GM19372 (cell line): ENCODE measurements at regions not wholly inside any gene's neighbourhood (a gene's known extent, or its start where the extent isn't known, plus 50 kb on each side); places are given as distances from the start of the nearest gene placed in this dataset.

Experiments
- ATAC-seq: cut with Tn5 transposase; IDR thresholded peaks from one replicate; pipeline ENCODE4 v1.9.1; 2021; ENCODE audit warnings: mild to moderate bottlenecking, low read depth, moderate library complexity; ENCODE audit not compliant: unreplicated experiment

DNA sequence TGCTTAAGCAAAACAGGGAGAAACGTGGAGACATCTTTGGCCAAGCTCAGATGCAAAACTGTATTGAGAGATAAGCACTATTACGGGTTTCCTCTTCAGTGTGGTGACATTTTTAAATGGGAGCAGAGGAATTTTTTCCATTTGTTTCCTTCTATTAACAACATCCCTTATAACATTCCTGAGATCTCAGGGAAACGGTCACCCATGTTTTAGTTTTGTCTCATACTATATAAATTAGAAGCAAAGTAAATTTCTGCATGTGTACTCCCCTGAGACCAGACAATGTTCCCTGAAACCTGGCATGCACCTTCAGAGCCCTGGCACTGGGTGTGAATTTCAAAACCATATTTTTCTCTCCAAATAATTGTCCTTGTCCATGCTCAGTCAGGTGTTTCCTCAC, 57.6 kb upstream of the RNF152 start:
- no peak for ATAC-seq

DNA sequence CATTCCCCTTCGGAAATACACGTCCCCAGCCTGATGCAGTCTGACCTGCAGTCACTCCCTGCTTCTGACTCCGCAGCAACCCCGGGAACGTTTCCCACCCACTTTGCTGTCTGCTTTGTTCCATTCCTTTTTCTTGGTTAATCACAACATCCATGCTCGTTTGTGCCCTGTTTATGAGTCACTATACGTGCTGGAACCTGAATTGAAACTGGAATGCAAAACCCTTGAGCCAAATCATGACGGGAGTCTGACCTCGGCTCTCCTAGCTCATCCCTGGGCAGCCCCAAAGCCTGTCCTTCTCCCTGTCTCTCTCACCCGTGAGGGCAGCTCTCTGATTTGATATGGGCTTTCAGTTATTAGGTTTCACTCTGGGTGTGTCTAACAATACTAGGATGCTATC, 57.1 kb upstream of the RNF152 start:
- no peak for ATAC-seq

DNA sequence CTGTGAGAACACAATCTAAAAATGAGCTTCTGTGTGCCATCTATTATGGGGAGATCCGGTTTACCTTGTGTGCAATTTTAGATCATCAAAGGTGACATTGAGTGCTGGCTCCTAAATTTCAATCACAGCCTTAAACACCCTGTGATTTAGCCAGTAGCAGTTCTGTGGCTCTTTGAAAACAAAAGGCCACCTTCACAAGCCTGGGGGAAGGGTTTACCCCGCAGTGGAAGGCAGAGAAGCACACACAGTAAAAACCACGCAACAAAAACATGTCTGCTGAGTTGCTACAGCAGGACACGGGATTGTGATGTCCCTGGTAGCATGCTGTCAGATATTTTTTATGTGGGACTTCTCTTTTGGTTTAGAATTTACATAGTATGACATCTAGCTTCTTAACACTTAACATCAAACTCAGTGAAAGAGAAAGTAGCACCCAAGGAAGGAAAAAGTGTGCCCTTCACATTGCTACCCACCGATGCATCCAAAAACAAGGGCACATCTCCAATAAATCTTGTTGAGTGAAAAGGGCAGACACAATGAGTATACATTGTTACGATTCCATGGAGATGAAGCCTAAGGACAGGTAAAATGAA, 56.1 kb upstream of the RNF152 start:
- ATAC-seq, result no peak

DNA sequence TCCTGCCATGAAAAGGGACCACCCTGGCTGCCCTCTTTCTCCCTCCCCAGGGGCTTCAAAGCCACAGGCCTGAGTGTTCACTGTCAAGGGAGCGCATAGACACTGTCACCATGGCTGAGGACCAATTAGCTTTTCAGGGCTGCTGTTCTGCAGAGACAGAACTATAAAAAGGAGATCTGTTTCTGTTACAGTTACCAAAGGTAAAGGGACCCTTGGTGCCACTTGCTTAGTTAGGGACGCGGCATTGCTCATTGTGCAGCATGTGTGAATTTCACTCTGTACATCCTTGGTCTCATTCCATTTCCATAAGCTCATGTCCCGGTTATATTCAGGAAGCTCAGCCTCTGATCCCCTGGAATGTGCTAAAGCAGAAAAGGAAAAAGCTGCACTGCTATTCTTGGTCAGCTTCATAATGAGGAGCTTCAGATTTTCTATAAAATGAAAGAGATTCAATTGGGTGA, 55.5 kb upstream of the RNF152 start:
- no peak for ATAC-seq

DNA sequence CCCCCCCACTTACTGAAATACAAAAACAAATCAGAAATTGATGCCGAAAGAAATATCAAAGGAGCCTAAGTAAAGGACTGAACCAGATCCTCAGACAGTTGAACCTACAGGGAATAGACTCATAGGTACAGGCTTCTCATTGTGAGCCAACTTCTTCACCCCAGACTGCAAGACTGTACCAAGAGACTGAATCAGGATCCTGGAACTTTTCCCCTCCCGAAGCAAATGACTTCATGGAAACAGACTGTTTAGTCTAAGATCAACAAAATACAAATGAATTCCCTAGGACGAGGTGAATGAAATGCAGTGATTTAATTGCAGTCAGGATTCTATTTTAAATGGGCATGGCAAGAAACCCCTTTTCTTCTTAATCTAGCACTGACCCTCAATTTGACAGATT, 53.6 kb upstream of the RNF152 start:
- no peak for ATAC-seq

DNA sequence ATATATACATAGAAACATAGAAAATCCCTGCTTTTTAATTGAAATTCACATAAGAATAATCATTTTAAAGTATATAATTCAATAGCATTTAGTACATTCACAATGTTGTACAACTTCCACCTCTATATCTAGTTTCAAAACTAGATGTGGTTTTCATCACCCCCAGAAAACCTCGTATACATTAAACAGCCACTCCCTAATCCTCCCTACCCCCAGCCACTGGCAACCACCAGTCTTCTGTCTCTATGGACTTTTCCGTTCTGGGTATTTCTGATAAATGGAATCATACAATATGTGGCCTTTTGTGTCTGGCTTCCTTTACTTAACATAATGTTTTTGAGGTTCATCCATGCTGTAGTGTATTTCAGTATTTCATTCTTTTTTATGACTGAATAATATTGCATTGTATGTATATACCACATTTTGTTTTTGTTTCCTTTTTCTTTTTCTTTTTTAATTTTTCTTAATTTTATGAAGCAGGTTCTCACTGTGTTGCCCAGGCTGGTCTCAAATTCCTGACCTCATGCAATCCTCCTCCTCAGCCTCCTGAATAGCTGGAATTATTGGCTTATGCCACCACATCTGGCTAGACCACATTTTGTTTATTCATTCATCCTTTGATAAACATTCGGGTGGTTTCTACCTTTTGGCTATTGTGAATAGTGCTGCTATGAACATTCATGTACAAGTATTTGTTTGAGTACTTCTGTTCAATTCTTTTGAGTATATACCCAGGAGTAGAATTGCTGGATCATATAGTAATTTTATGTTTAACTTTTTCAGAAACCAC, 50.6 kb upstream of the RNF152 start:
- no peak for ATAC-seq
